Activated CD8-positive, alpha-beta memory T cell treated with anti-CD3 and anti-CD28 coated beads for 1 hour (primary cell): ENCODE measurements at regions not wholly inside any gene's neighbourhood (a gene's known extent, or its start where the extent isn't known, plus 50 kb on each side); places are given as distances from the start of the nearest gene placed in this dataset.
"Not testable (repeated sequence)": the region's sequence is repeated elsewhere in the genome, so short reads cannot be mapped to it uniquely, and the experiment has no call there.

ENCODE experiments used
- DNase-seq, 2 donors: peaks; one replicate each; pipeline ENCODE4 v3.0.0-alpha.2; 2020; ENCODE audit warnings: low read depth in 1 of 2; ENCODE audit errors: extremely low read depth in 1 of 2

DNA sequence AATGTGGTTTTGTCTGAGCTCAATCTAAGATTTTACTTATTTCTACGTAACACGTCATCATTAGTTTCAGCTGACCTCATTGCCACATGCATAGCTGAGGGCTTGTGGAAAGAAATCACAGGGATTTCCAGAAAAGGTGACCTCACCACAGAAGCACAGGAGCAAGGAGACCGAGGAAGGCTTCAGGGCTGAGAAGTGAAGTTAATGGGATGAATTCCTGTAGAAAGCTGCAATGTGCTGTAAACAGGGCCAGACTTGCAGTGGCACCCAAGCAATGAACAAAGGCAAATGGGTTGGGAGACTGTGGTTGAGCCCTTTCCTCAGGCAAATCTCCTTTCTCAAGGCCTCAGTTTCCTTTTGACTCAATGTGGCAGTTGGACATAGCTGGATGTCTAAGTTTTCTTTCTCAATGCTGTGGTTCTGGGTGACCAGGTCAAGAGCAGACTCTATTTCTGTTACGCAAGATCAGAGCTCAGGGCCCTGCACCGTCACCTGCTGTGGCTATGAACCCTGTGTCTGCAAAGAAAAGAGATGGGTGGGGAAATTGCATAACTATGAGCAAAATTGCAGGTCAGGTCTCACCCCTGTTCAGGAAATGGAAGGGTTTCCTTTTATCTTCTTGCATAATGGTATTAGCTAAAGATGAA, 252.2 kb upstream of the TBL1XR1 start:
- no peak for DNase-seq

DNA sequence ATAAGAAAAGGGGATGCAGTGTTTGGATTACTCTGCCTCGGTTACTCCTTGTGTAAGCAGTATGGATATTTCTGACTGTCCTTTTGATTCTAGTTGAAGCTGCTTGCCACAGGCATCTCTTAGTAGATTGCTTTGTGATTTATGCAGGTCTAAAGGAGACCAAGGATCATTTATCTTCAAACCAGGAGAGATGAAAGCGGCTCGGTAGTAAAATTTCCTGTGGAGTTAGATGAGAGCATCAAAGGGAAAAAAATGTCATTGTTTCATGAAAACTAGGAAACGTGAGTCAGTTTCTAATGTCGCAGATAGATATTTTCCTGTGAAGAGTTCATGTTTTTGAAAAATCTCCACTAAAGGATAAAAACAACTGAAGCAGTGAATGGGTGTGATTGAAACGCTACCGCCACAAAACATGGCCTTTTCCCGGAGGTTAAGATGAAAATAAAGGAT, 254.0 kb upstream of the TBL1XR1 start:
- no peak for DNase-seq

DNA sequence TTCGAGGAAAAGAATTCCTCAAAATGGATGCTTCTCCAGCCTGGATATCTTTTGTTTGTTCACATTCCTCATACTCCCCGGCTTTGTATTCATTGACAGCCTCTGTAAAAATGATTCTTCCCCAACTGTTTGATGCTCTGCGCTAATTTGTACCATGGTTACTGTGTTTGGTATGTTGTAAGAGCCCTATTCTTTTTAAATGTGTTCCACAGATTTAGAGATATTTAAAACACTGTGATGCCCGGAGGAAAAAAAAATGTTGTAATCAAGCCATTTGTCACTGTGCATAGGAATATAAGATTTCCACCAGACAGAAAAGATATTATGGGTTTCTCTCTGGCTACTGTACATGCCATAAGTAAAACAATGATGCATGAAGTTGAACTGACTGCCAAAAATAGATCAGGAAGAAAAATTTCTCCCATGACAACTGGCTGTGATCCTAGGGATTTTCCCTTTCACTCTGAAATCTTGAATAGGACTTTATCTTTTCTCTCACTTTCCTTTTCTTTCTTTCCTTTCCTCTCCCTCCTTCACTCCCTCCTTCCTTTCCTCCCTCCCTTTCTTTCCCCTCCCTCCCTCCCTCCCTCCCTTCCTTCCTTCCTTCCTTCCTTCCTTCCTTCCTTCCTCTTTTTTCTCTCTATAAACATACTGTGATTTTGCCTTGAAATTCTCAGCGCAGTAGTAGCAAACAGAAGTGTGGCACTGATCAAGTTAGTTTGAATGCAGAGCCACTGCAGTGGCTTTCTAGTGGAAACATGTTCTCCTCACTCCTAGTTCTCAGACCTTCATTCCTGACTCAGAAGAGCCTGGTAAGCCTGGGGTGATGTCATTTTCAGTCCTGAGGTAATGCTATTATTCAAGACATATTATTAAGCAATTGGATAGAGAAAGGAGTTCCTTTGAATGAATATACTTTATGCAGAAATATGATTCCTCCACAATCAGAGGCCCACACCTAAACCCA, 254.9 kb upstream of the TBL1XR1 start:
- DNase-seq: no peak

DNA sequence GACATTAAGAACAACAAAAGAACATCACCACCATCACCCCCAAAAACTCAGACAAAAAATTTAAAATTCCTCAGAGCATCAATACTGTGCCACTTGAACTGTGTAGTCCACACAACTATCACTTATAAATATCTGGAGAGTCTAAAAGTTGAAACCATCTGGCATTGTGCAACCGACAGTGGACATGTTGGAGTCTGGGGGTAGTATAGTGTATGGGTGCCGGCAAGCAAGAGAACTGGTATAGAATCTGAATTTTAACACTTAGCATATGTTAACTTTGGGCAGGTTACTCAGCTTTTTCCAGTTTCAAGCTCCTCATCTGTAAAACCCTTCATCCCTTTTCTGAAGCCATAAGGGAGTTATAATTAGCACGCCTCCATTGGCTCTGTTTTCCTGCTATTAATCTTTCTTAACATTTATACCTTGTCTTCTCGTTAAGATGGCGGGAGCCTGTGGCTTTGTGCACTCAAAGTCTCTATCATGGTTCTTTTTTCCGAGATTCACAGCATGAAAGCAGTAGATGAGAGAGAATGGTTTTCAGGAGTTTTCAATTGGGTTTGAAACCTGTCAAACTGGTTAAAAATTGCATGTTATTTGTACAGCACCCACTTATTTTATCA, 255.7 kb upstream of the TBL1XR1 start:
- DNase-seq: no peak

DNA sequence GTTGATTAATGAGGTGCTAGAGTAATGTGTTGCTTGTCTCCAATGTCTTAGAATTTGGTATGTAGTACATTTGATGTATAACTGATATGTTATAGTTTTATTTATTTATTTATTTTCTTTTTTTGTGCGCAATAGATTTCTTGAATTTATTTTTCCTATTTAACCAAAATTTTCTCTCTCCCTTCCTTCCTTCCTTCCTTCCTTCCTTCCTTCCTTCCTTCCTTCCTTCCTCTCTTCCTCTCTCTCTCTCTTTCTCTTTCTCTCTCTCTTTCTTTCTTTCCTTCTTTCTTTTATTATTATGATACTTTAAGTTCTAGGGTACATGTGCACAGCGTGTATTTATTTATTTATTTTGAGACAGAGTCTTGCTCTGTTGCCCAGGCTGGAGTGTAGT, 256.2 kb upstream of the TBL1XR1 start:
- DNase-seq: no peak

DNA sequence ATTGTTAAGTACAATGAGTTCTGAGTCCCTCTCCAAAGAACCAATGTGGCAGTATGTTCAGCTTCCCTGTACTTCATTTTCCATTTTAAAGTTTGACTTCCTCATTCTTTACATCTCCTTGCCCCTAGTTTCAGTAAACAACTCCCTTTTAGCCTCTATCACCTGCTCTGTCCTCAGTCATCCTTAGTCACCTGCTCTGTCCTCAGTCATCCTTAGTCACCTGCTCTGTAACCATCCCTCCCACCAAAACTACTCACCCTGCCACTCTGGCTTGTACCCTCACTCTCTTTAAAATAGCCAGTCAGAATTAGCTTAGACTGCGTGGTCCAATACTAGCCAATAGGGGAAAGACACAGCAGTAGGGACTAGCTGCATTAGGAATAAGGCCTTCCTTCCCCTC, 259.9 kb upstream of the TBL1XR1 start:
- not testable (repeated sequence) for DNase-seq

DNA sequence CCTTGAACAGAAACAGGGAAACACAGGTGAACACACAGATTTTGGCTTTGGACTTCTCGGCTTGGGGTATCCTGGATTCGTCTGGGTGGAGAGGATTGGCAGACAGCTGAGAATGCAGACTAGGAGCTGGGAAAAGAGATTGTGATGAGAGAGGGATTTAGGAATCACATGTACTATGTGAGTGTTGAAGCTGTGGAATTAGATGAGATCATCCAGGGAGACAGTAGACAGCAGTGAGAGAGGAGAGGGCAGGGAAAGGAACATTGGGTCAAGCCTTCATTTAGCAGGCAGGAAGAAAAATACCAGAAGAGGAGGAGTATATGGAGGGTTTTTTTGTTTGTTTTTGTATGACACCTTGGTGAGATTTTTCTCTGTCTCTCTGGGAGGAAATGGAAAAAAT, 262.1 kb upstream of the TBL1XR1 start:
- DNase-seq: no peak

DNA sequence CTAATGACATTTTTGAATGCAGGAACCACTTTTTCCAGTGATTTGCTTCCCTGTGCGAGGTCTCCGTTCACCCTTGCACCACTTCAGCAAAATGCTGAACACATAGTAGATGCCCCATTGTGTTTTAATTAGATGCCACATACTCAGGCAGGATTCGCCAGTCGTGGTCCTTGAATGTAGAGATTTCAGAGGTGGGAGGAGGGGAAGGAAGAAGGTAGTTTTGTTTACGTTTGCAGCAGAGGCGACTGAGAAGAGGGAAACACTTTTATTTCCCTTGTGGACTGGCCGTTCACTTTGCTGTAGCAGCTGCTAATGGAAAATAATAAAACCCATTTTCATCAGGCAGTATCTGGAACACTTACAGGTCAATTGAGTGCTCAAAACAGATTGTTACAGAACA, 262.8 kb upstream of the TBL1XR1 start:
- DNase-seq: no peak

DNA sequence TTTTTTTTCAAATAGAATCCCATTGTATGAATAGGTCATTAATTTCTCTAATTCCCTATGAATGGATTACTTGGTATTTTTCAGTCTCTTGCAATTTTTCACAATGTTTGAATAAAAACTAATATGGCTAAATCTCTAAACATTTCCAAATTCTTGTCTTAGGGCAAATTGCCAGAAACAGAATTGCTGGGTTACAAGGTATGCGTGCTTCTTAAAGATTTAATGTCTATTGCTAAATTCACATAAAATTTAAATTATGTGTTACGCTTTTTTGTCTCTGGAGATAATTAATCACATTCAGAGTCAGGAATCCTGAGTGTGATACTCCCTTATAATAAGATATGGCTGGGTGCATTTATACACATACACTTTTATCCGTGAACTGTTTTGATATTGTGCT, 264.5 kb upstream of the TBL1XR1 start:
- DNase-seq: no peak

DNA sequence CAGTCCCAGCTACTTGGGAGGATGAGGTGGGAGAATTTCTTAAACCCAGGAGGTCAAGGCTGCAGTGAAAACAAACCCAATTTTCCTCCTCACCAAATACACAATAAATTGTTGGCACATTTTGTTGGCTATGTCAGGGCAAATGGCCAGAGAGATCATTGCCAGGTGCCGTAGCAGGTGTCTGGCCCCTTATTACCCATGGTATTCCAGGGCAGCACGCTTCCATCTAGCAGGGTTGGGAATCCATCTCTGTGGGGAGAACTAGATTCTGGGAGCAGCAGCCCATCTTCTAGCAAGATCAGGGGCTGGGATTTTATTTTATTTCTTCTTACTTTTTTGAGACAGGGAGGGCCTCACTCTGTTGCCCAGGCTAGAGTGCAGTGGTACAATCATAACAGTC, 266.1 kb upstream of the TBL1XR1 start:
- not testable (repeated sequence) for DNase-seq

DNA sequence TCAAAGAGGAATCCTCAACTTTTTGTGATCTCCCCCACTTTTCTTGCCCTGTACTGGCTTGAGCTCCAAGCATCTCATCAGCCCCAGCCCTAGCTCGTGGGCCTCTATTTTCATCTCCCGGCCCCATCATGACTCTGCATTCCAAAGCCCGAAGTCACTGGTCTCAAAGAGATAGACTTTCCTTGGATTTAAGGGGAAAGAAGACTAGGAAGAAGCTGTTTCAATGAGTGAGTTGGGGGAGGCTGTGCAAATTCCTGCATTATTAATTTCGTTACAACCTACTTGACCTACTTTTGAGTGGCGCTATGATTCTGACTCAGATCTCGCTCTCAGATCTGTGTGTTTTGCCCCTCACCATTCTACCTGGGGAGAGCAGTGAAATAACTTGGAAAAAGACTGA, 266.6 kb upstream of the TBL1XR1 start:
- no peak for DNase-seq

DNA sequence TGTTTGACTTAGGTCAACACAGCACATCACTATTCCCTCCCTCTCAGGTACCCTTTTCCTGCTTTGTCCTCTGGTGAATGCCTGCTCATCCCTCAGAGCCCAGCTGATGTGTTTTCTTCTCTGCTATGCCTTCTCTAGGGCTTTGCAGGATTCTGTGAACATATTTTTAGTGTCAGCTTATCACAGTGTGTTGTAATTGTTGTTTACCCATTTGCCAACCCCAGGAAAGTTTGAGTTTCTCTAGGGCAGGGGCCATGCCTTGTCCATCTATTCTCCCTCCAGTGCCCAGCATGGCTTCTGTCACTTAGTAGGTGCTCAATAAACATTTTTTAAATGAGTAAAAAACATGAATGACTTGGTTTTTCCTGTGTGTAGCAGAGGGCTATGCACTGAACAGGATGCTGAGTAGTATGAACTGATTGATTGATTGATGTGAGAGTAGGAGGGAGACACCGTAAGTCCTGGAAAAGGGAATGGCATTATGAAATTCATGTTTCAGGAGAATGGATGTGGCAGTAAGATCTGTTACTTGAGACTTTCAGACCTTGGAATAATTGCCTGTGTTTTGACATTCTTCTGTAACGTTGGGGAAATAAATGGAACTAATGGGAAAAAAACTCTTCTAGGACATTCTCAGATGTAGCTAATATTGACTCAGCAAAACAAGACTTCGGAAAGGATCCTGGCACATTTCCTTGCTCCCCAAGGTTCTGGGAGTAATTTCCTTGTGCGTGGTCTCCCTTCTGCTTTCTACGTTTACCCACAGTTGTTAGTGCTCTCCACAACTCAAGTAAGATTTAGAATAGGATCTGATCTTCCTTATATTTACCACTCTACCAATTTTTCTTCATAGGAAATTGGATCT, 267.3 kb upstream of the TBL1XR1 start:
- no peak for DNase-seq

DNA sequence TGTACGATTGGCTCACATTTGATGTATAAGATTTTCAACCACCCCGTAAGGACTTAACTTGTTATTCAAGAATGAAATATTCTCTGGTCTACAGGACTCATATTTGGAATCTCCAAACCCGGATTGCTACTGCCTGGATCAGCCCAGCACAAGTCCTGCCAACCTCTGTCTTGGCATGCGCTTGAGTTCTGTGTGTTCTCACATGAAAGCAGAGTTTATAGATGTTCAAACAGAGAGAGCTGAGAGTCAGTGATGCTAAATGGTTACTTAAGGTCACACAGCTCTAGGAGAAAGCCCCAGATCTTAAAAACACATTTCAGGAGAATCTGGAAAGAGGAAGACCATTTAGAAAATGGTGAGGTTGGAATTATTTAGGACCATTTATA, 268.0 kb upstream of the TBL1XR1 start:
- no peak for DNase-seq

DNA sequence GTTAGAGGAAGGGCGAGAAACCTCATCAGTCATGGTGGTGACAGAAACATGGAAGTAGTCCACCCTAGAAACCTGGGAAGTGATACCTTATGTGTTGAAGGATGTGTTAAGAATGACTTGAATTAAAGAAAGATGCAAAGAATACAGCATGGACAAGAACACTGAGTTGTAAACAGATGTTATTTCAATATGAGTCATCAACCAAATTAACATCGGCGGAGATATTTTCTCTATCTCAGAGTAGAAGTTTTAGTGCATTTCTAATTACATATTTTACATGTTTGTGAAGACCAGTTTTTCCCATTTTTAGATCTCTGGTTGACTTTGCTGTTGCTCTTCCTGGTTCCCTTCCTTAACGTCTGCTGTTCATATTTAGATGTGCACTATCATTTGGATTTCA, 268.8 kb upstream of the TBL1XR1 start:
- no peak for DNase-seq

DNA sequence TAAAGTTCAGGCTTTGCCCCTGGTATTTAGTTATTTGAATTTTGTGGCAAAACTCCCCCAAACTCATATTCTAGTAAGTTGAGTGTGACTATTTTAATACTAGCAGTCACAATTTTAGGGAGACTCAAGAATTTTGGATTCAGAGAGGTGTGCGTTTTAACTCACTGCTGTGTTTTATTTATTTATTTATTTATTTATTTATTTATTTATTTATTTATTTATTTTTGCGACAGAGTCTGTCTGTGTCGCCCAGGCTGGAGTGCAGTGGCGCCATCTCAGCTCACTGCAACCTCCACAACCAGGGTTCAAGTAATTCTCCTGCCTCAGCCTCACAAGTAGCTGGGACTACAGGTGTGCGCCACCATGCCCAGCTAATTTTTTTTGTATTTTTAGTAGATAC, 269.3 kb upstream of the TBL1XR1 start:
- DNase-seq: not testable (repeated sequence)

DNA sequence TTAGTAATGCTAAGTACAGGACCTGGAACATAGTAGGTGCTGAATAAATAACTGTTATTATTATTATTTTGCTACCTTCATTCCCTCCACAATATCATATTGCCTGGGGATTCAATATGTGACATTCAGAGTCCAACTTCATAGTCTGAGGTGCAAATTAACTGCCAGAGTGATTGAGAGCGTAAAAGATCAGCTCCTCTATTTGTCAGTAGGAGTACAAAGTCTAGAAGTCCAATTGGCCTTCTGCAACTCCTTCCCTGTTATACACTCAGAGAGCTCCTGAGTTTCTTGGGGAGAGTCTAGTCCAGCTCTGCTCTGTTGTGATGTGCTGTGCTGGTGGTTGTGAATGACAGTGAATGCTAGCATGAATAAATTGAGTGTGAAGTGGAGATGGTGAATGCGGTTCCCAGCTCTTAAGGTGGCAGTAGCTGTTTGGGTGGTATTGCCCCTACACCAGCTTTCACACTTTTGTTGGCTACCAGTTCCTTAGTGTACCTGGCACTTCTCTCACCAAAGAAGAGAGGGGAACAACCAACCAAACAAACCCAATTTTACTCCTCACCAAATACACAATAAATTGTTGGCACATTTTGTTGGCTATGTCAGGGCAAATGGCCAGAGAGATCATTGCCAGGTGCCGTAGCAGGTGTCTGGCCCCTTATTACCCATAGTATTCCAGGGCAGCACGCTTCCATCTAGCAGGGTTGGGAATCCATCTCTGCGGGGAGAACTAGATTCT, 270.1 kb upstream of the TBL1XR1 start:
- DNase-seq: no peak

DNA sequence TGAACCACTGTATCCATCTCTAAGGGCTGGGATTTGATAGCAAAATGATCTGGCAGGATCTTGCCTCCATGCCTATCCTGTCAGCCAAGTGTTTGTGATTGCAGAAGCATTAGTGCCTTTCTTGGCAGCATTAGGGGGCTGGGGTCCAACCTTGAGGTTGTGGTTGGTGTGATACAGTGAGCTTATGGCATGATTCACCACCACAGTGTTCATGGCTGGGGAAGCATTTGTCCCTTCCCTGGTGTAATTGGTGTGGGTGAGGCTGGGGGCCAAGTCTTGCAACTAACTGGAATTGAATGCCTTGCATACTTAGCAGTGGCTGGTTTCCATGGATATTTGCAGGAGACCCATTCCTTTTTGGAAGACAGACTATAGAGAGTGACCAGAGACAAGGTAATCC, 271.0 kb upstream of the TBL1XR1 start:
- DNase-seq: no peak

DNA sequence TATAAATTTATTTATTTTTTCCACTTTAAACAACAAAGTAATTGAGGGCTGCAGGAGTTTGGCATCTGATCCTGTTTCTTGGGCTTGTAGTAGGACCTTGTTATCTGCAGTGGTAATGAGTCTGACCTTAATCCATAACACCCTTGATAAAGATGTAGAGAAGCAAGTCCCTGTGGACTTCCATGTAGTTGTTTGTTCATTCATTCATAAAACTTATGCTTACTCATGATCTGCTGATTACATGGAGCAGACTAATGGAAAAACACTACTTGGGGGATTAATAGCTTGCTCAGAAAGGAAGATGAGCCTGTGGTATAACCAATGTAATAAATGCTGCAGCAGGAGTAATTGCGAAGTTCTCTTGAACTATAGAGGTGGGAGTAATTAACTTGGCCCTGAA, 271.5 kb upstream of the TBL1XR1 start:
- DNase-seq: no peak

DNA sequence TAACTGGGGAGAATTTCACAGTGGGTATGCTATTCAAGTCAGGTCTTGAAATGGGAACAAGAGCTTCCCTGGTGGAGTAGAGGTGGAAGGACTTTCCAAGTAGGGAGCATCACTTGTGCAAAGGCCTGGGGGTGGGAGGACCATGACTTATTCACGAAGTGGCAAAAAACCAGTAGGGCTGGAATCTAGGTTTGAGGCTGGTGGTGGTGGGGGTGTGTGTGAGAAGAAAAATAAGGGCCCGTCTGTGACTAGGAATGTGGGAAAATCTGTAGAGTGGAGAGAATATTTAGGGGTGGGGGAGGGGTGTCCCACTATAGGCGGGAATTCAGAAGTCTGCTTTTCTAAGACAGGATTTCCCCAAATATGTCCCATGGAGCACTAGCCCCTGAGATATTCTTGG, 271.9 kb upstream of the TBL1XR1 start:
- no peak for DNase-seq
